ENCODE measurements at regions not wholly inside any gene's neighbourhood (a gene's known extent, or its start where the extent isn't known, plus 50 kb on each side); places are given as distances from the start of the nearest gene placed in this dataset.

GRCh38 chr7:50197549-50197948, 104.5 kb upstream of the ZPBP start:
- TF ChIP-seq CTCF (IDR thresholded peaks at IDR 0.05; ENCODE audit: low read length) (no peak), EZH2 (IDR thresholded peaks at IDR 0.05; ENCODE audit: borderline replicate concordance, low read length) (no peak)
